ENCODE measurements at regions not wholly inside any gene's neighbourhood (a gene's known extent, or its start where the extent isn't known, plus 50 kb on each side); places are given as distances from the start of the nearest gene placed in this dataset.

DNA sequence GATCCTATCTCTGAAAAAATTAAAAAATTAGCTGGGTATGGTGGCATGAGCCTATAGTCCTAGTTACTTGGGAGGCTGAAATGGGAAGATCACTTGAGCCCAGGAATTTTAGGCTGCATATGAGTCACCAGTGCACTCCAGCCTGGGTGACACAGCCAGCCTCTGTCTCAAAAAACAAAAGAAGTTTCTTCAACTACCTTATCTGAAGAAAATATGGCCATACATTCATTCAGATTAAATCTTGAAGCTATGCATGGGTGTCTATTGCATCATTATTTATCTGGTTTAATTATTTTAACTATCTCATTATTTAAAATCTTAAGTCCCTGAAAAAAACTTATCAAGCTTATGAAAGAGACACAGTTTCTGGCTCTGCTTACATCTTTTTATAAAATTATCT lies 204.1 kb downstream of the SIM1 start:
- Histone ChIP-seq H3K27ac (ENCODE audit: low read depth in 1 of 2, low read length in 1 of 2) (no peak overlapping the region), H3K27me3 (ENCODE audit: control insufficient read depth in 2 of 2, insufficient read depth in 1 of 2, low read length in 1 of 2) (no peaks in the 10 kb centered on the region)
- no peak for DNase-seq (ENCODE audit: low read depth in 6 of 9, low spot score in 9 of 9)

DNA sequence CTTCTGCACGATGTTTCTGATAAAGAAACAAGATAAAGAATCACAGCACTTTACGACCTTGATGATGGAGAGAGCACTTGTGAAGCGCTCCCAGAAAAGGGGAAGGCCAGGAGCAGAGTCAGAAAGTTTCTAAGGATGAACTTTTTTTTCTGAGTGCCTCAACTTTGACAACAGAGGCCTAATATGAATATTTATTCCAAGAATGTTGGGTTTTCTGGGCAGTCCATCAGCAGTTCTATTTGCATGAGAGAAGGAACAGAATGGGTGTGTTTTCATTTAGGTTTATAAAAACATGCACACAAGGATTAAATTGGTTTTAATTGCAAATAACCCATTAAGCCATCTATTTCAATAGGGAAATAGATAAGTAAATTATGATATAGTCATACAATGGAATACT lies 204.9 kb downstream of the SIM1 start:
- no peaks in the 10 kb centered on the region for H3K36me3 ChIP-seq (ENCODE audit: control insufficient read depth in 2 of 2, insufficient read depth in 2 of 2, low read length in 1 of 2)
- WGBS, result 93% methylated on average over 3 of the region's 3 CpGs
- H3K27me3 ChIP-seq (ENCODE audit: control insufficient read depth in 2 of 2, insufficient read depth in 1 of 2, low read length in 1 of 2), result no peaks in the 10 kb centered on the region
- no peak for DNase-seq (ENCODE audit: low read depth in 6 of 9, low spot score in 9 of 9)
- no peak overlapping the region for H3K27ac ChIP-seq (ENCODE audit: low read depth in 1 of 2, low read length in 1 of 2)
- no peaks in the 10 kb centered on the region for H3K4me1 ChIP-seq (ENCODE audit: control insufficient read depth in 2 of 2, insufficient read depth in 2 of 2, low read length in 2 of 2)
- no peaks in the 10 kb centered on the region for H3K9me3 ChIP-seq (ENCODE audit: control insufficient read depth in 2 of 2, insufficient read depth in 1 of 2, low read length in 1 of 2)
- no peak overlapping the region for H3K4me3 ChIP-seq (ENCODE audit: low read length in 2 of 2)

More for the DNA sequence above, 204.1 kb downstream of the SIM1 start:
- Histone ChIP-seq H3K4me1 (ENCODE audit: control insufficient read depth in 2 of 2, insufficient read depth in 2 of 2, low read length in 2 of 2) (no peaks in the 10 kb centered on the region), H3K9me3 (ENCODE audit: control insufficient read depth in 2 of 2, insufficient read depth in 1 of 2, low read length in 1 of 2) (no peaks in the 10 kb centered on the region), H3K4me3 (ENCODE audit: low read length in 2 of 2) (no peak overlapping the region), H3K36me3 (ENCODE audit: control insufficient read depth in 2 of 2, insufficient read depth in 2 of 2, low read length in 1 of 2) (no peaks in the 10 kb centered on the region)

DNA sequence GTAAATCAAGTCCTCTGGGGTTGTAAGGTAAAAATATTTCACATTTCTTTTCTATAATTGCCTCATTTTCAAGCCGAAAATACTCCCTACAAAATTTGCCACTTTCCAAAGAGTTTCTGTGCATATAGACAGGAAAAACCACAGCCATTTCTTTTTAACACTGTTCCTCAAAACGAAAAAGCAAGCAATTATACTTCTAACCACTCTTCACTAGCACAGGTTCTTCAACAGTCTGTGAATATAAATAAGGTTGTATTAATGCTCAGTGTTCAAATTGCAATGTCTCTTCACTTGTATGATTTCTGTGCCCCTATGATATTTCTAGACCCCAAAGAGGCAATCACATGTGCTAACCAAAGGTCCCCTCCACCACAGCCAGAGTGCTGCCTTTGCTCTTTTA lies 206.0 kb downstream of the SIM1 start:
- DNase-seq (ENCODE audit: low read depth in 6 of 9, low spot score in 9 of 9), result no peak
- WGBS, result 48% methylated on average over 2 of the region's 2 CpGs
- Histone ChIP-seq H3K36me3 (ENCODE audit: control insufficient read depth in 2 of 2, insufficient read depth in 2 of 2, low read length in 1 of 2) (no peaks in the 10 kb centered on the region), H3K4me1 (ENCODE audit: control insufficient read depth in 2 of 2, insufficient read depth in 2 of 2, low read length in 2 of 2) (no peaks in the 10 kb centered on the region), H3K27me3 (ENCODE audit: control insufficient read depth in 2 of 2, insufficient read depth in 1 of 2, low read length in 1 of 2) (no peaks in the 10 kb centered on the region), H3K27ac (ENCODE audit: low read depth in 1 of 2, low read length in 1 of 2) (no peak overlapping the region), H3K9me3 (ENCODE audit: control insufficient read depth in 2 of 2, insufficient read depth in 1 of 2, low read length in 1 of 2) (no peaks in the 10 kb centered on the region), H3K4me3 (ENCODE audit: low read length in 2 of 2) (no peak overlapping the region)

DNA sequence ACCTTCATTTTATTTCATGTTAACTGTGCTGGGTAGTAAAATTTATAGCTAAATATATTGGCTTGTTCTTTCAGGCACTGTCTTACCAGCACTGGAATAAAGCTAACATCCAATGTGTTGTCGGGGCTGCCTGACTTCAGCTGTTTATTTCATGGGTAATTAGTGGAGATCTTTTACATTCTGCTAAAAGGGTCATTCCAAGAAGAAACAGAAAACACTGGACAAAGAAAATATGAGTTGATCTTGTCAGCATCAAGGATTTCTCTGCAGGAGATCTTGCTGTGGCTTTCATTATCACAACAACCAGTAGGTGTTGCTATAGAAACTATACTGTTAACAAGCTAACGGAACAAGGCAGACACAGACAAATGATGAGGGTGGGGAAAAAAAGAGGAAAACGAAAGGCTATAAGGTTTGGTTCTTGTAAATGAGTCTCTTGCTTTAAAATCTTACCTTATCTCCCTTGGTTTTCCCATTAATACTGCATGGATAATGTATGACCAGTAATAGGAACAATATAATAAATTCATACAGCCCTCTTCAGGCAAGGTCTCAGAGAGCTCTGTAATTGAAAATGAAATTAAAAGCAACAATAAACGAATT lies 206.8 kb downstream of the SIM1 start:
- Histone ChIP-seq H3K27ac (ENCODE audit: low read depth in 1 of 2, low read length in 1 of 2) (no peak overlapping the region), H3K27me3 (ENCODE audit: control insufficient read depth in 2 of 2, insufficient read depth in 1 of 2, low read length in 1 of 2) (no peaks in the 10 kb centered on the region), H3K9me3 (ENCODE audit: control insufficient read depth in 2 of 2, insufficient read depth in 1 of 2, low read length in 1 of 2) (no peaks in the 10 kb centered on the region), H3K4me1 (ENCODE audit: control insufficient read depth in 2 of 2, insufficient read depth in 2 of 2, low read length in 2 of 2) (no peaks in the 10 kb centered on the region), H3K4me3 (ENCODE audit: low read length in 2 of 2) (no peak overlapping the region), H3K36me3 (ENCODE audit: control insufficient read depth in 2 of 2, insufficient read depth in 2 of 2, low read length in 1 of 2) (no peaks in the 10 kb centered on the region)
- DNase-seq (ENCODE audit: low read depth in 6 of 9, low spot score in 9 of 9), result peak in 1 of 9 donors; percentile 4
- 29% methylated on average over 4 of the region's 4 CpGs for WGBS

DNA sequence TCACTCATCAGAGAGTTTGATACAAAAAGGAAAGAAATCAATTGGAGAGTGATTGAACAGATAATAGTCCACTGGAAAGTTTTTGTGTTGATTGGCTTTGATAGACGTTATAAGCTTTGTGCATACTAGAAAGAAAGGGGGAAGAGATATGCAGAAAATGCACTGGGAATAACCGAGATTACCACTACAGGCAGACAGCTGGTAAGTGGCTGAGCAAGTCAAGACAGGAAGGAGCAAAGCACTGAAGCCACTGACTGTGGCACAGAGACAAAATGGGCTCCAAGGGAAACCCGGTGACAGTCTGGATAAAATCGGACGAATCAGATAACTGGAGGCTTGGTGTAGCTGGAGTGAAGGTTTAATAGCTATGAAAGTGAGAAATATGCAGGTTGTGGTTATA lies 209.0 kb downstream of the SIM1 start:
- no peaks in the 10 kb centered on the region for H3K36me3 ChIP-seq (ENCODE audit: control insufficient read depth in 2 of 2, insufficient read depth in 2 of 2, low read length in 1 of 2)
- no peak overlapping the region for H3K4me3 ChIP-seq (ENCODE audit: low read length in 2 of 2)
- no peak for DNase-seq (ENCODE audit: low read depth in 6 of 9, low spot score in 9 of 9)
- no peaks in the 10 kb centered on the region for H3K4me1 ChIP-seq (ENCODE audit: control insufficient read depth in 2 of 2, insufficient read depth in 2 of 2, low read length in 2 of 2)
- no peaks in the 10 kb centered on the region for H3K9me3 ChIP-seq (ENCODE audit: control insufficient read depth in 2 of 2, insufficient read depth in 1 of 2, low read length in 1 of 2)
- H3K27ac ChIP-seq (ENCODE audit: low read depth in 1 of 2, low read length in 1 of 2), result no peak overlapping the region
- 87% methylated on average over 5 of the region's 5 CpGs for WGBS
- no peaks in the 10 kb centered on the region for H3K27me3 ChIP-seq (ENCODE audit: control insufficient read depth in 2 of 2, insufficient read depth in 1 of 2, low read length in 1 of 2)

DNA sequence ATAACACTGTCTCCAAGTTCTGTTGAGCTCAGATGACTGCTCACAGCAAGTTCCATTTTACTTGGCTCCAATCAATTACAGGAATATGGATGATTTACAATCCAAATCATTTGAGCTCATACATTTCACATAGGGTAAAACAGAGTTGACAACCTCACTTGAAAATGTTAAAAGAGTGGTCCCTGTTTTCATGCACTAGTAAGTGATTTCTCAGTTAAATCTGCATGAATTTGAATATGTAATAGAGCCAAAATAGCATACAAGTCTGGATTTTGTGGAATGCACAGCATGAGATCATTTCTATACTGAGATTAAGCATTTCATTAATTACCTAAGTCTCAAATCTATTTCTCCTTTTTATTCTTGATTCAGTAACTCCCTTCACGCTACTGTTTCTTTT lies 217.6 kb downstream of the SIM1 start:
- Histone ChIP-seq H3K4me1 (ENCODE audit: control insufficient read depth in 2 of 2, insufficient read depth in 2 of 2, low read length in 2 of 2) (no peaks in the 10 kb centered on the region), H3K27ac (ENCODE audit: low read depth in 1 of 2, low read length in 1 of 2) (no peak overlapping the region), H3K4me3 (ENCODE audit: low read length in 2 of 2) (no peak overlapping the region), H3K27me3 (ENCODE audit: control insufficient read depth in 2 of 2, insufficient read depth in 1 of 2, low read length in 1 of 2) (no peaks in the 10 kb centered on the region), H3K9me3 (ENCODE audit: control insufficient read depth in 2 of 2, insufficient read depth in 1 of 2, low read length in 1 of 2) (no peaks in the 10 kb centered on the region), H3K36me3 (ENCODE audit: control insufficient read depth in 2 of 2, insufficient read depth in 2 of 2, low read length in 1 of 2) (no peaks in the 10 kb centered on the region)
- no peak for DNase-seq (ENCODE audit: low read depth in 6 of 9, low spot score in 9 of 9)
- 95% methylated on average over 1 of the region's 1 CpG for WGBS

DNA sequence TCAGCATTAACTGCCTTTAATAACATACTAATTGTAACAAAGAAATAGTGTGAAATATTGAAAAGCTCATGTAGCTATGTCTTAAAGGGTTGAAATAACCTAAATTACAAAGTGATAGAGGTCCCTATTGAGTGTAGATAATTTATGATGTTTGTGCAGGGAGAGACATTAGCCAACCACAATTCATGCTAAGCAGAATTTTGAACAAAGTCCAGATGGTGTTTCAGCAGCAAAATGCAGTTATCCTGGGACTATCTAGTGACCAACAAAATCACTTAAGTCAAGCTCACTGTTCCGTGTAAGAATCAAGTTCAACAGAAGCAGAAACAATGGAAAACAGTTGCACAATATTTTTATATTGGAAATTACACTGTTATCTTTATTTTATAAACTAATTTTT lies 218.5 kb downstream of the SIM1 start:
- Histone ChIP-seq H3K27ac (ENCODE audit: low read depth in 1 of 2, low read length in 1 of 2) (no peak overlapping the region), H3K36me3 (ENCODE audit: control insufficient read depth in 2 of 2, insufficient read depth in 2 of 2, low read length in 1 of 2) (no peaks in the 10 kb centered on the region), H3K4me3 (ENCODE audit: low read length in 2 of 2) (no peak overlapping the region), H3K4me1 (ENCODE audit: control insufficient read depth in 2 of 2, insufficient read depth in 2 of 2, low read length in 2 of 2) (no peaks in the 10 kb centered on the region), H3K9me3 (ENCODE audit: control insufficient read depth in 2 of 2, insufficient read depth in 1 of 2, low read length in 1 of 2) (no peaks in the 10 kb centered on the region), H3K27me3 (ENCODE audit: control insufficient read depth in 2 of 2, insufficient read depth in 1 of 2, low read length in 1 of 2) (no peaks in the 10 kb centered on the region)
- no peak for DNase-seq (ENCODE audit: low read depth in 6 of 9, low spot score in 9 of 9)
- 82% methylated on average over 1 of the region's 1 CpG for WGBS

DNA sequence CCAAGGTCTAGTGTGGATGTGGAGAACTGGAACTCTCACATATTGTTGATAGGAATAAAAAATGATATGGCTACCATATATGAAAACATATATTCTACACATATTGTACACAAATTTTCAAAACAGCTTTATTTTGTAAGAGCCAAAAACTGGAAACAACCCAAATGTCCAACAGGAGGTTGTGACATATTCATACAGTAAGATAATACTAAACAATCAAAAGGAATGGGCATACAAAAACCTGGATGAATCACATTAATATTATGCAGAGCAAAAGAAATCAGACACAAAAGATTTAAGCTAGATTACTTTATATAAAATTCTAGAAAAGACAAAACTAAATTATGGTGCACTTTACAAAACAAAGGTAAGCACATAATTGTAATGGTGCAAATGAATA lies 223.9 kb downstream of the SIM1 start:
- Histone ChIP-seq H3K27me3 (ENCODE audit: control insufficient read depth in 2 of 2, insufficient read depth in 1 of 2, low read length in 1 of 2) (no peaks in the 10 kb centered on the region), H3K4me1 (ENCODE audit: control insufficient read depth in 2 of 2, insufficient read depth in 2 of 2, low read length in 2 of 2) (no peaks in the 10 kb centered on the region), H3K36me3 (ENCODE audit: control insufficient read depth in 2 of 2, insufficient read depth in 2 of 2, low read length in 1 of 2) (no peaks in the 10 kb centered on the region), H3K9me3 (ENCODE audit: control insufficient read depth in 2 of 2, insufficient read depth in 1 of 2, low read length in 1 of 2) (no peaks in the 10 kb centered on the region), H3K27ac (ENCODE audit: low read depth in 1 of 2, low read length in 1 of 2) (no peak overlapping the region), H3K4me3 (ENCODE audit: low read length in 2 of 2) (no peak overlapping the region)
- no peak for DNase-seq (ENCODE audit: low read depth in 6 of 9, low spot score in 9 of 9)

DNA sequence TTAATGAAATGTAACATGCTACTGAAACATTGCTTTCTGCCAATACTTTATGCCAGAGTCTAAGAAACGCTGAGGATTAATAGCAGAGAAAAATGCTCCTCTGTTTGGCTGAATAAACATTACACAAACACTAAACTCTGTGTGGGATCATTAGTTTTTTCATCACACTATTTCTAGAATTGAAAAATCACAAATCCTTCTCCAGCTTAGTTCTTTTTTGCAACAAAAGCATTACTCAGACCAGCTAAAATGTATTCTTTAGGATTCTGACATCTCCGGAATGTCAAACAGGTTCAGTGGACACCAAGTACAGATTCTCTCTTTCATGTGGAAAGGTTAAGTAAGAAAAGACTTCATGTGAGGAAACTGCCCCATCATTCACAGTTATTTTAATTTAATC lies 226.9 kb downstream of the SIM1 start:
- H3K9me3 ChIP-seq (ENCODE audit: control insufficient read depth in 2 of 2, insufficient read depth in 1 of 2, low read length in 1 of 2), result no peaks in the 10 kb centered on the region
- no peak overlapping the region for H3K27ac ChIP-seq (ENCODE audit: low read depth in 1 of 2, low read length in 1 of 2)
- 87% methylated on average over 2 of the region's 2 CpGs for WGBS
- H3K4me3 ChIP-seq (ENCODE audit: low read length in 2 of 2), result no peak overlapping the region
- H3K4me1 ChIP-seq (ENCODE audit: control insufficient read depth in 2 of 2, insufficient read depth in 2 of 2, low read length in 2 of 2), result no peaks in the 10 kb centered on the region
- no peak for DNase-seq (ENCODE audit: low read depth in 6 of 9, low spot score in 9 of 9)
- no peaks in the 10 kb centered on the region for H3K36me3 ChIP-seq (ENCODE audit: control insufficient read depth in 2 of 2, insufficient read depth in 2 of 2, low read length in 1 of 2)
- no peaks in the 10 kb centered on the region for H3K27me3 ChIP-seq (ENCODE audit: control insufficient read depth in 2 of 2, insufficient read depth in 1 of 2, low read length in 1 of 2)

DNA sequence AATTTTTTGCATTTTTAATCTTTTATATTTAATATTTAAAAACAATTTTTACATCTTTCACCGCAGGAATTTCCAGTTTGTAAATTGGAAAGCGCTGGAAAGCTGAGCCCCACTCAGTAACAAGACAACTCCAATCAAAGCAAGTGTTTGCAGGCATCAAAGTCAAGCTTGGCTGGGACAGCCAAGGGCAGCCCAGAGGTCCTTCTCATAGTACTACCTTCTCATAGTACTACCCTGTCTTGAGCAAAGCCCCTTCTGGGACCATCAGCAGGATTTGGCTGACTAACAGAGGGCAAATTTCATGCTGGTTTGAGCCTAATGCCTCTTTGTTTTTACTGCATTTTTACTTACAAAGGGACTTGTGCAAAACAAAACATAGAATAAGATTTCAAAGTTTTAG lies 228.3 kb downstream of the SIM1 start:
- no peaks in the 10 kb centered on the region for H3K36me3 ChIP-seq (ENCODE audit: control insufficient read depth in 2 of 2, insufficient read depth in 2 of 2, low read length in 1 of 2)
- no peaks in the 10 kb centered on the region for H3K4me1 ChIP-seq (ENCODE audit: control insufficient read depth in 2 of 2, insufficient read depth in 2 of 2, low read length in 2 of 2)
- 95% methylated on average over 2 of the region's 2 CpGs for WGBS
- no peak for DNase-seq (ENCODE audit: low read depth in 6 of 9, low spot score in 9 of 9)
- H3K4me3 ChIP-seq (ENCODE audit: low read length in 2 of 2), result no peak overlapping the region
- no peak overlapping the region for H3K27ac ChIP-seq (ENCODE audit: low read depth in 1 of 2, low read length in 1 of 2)
- no peaks in the 10 kb centered on the region for H3K27me3 ChIP-seq (ENCODE audit: control insufficient read depth in 2 of 2, insufficient read depth in 1 of 2, low read length in 1 of 2)
- H3K9me3 ChIP-seq (ENCODE audit: control insufficient read depth in 2 of 2, insufficient read depth in 1 of 2, low read length in 1 of 2), result no peaks in the 10 kb centered on the region

Data from thymus (tissue), 11 donors.